Stimulated activated CD8-positive, alpha-beta memory T cell treated with anti-CD3 and anti-CD28 coated beads, Interleukin-7, amount 100 ng/mL, for 1 hour (primary cell): ENCODE measurements at regions not wholly inside any gene's neighbourhood (a gene's known extent, or its start where the extent isn't known, plus 50 kb on each side); places are given as distances from the start of the nearest gene placed in this dataset.

Experiments used
- DNase-seq, 2 donors: peaks; one replicate each; pipeline ENCODE4 v3.0.0-alpha.2; 2020; ENCODE audit warnings: low read depth in 2 of 2

DNA sequence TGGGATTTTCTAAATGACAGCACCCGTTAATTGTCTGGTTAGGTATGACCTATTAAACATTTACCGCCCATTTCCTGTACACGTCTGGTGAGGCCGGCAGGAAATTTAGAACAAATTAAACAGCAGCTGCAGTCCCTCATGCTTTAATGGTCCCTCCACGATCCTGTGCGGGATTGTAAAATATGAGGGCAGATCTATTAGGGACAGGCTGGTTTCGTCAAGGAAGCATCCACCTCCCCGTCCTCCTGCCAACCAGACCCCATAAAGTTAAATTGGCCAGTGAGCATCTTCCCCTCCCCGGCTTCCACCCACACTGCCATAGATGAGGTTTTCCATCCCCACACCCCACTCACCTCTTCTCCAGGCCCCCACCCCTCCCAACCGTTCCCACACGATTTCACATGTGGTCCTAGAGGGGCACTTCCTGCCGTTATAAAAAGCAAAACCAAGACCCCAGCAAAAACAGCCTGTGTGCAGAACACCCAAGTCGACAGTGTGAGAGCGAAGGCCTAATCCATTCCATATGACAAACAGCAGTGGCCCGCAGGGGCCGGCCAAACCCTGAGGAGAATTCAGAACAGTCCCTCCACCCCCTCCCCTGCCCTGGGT, 331.9 kb downstream of the FOXL1 start:
- no peak for DNase-seq

DNA sequence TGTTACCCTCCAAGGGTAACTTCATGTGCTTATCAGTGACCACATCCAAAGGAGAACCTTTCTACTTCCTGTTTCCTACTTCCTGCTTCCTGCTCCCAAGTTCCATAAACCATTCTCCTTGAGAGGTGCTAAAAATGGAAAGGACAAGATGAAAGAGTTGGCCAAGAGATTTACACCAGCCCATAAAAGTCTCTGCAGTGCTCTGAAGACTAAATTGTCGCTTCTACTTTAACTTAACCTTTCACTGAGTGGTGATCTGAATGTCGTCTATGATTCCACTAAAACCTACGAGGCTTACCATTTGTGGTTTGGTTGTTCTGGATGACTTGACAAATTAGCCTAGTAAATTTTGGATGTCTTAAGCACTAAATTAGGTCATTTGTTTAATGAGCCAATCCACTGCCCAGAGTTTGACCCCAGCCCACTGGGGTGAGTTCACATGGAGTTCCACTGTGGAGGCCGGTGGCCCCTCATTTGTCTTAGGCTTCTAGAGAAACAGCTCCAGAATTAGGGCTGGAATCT, 333.1 kb downstream of the FOXL1 start:
- no peak for DNase-seq

GRCh38 chr16:86913886-86914285, 335.5 kb downstream of the FOXL1 start:
- no peak for DNase-seq

DNA sequence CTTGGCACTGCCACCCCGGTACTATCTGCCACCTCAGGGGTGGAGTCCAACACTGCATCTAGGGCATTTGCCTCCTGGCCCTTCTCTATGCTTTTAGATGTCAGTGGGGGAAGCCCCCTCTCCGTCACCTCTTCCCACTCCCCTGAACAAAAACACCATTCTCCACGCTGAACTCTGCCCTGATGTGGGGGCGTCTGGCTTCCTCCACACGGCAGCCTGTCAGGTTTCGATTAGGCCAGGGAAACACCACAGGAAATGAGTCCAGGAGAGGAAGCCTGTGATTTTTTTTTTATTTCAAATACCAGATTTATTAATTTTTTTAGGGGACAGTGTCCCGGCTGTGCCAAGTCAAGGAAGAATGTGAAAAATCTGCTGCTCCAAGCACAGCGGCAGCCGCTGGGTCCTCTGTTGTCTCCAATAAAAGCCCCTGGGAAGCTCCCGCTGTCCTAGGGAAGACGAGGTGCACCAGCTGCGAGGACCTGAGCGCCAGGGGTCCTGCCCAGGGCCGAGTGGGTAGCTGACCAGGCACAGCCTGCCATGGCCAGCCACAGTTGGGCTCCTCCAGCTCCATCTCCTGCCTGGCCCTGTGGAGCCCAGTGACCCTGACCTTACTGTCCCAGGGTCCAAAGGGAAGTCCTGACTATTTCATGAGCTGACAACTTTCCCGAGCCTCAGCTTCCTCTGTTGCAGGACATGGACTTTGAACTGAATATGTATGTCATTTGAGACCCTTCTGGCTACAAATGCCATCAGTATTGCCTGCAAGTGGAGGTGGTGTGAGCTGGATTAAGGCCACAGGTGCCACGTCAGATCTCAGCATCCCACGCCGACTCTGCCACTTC, 336.7 kb downstream of the FOXL1 start:
- DNase-seq, result no peak

GRCh38 chr16:86917471-86918365, 339.4 kb downstream of the FOXL1 start:
- DNase-seq, result no peak

DNA sequence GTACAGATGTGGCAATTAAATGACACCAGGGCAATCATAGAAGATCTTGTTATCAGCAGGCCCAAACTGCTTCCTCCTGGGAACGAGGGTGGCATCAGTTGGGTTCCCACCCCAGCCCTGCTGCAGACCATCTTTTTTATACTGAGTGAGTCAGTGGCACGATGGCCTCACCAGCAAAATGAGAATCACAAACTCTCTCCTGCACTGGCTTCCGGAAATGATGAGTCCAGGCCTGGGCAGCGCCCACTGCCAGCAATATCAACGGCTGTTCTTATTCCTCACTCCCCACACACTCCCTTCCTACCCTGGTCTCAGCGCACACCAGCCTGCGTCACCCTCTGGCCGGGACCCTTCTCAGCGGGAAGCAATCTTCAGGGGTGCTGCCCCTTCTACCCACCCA, 340.3 kb downstream of the FOXL1 start:
- DNase-seq, result no peak

GRCh38 chr16:86919078-86919477, 340.7 kb downstream of the FOXL1 start:
- DNase-seq, result no peak

DNA sequence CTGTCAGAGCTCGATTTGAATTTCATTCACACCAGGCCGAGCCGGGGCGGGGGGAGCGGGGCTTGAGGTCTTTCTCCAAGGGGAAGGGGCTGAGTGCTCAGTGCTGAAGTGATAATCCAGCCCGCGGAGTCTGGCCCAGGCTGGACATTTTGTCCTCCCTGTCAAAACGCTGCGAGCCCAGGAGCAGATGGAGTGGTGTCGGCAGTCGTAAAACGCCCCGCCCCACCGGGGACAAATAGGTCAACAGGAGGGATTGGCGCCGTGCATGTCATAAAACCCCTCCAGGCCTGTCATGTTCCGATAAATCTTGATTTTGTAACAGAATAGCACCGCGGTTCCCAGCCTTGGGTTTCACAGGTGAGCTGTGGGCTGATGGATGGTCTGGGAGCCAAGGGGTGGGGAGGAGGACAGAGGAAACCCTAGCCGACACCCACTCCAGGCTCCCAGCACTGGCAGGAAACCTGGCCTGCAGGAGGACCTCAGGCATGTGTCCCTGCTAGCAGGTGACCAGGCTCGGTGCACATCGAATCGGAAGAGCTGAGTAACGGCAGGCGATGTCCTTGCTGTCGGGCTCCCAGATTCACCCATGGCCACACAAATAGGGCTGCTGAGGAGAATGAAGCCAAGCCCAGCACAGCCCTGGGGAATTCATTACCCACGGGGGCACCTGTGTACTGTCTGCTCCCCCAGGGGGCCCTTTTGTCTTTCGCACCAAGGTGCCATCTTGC, 341.4 kb downstream of the FOXL1 start:
- DNase-seq, result no peak

- DNase-seq, result no peak
Observed at GRCh38 chr16:86921289-86921688, 342.9 kb downstream of the FOXL1 start.

GRCh38 chr16:86922311-86922710, 344.0 kb downstream of the FOXL1 start:
- no peak for DNase-seq

DNA sequence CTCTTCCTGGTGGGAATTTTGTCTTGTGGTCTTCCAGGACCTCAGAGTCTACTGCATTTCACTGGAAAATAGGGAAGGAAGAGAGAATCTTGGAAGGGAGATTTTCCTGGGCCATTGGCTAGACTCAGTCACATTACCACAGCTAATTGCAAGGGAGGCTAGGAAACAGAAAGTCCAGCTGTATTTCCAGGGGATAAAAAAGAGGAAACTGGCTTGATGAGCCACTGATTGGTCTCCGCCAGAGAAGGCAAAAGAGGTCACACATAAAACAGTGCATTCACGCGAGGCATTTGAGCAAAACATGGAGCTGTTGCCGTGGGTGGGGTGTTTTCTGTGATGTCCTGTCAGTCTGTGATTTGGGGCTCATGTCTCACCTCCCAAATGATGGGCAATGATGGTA, 345.3 kb downstream of the FOXL1 start:
- DNase-seq, result no peak

GRCh38 chr16:86924537-86924936, 346.2 kb downstream of the FOXL1 start:
- DNase-seq, result no peak

DNA sequence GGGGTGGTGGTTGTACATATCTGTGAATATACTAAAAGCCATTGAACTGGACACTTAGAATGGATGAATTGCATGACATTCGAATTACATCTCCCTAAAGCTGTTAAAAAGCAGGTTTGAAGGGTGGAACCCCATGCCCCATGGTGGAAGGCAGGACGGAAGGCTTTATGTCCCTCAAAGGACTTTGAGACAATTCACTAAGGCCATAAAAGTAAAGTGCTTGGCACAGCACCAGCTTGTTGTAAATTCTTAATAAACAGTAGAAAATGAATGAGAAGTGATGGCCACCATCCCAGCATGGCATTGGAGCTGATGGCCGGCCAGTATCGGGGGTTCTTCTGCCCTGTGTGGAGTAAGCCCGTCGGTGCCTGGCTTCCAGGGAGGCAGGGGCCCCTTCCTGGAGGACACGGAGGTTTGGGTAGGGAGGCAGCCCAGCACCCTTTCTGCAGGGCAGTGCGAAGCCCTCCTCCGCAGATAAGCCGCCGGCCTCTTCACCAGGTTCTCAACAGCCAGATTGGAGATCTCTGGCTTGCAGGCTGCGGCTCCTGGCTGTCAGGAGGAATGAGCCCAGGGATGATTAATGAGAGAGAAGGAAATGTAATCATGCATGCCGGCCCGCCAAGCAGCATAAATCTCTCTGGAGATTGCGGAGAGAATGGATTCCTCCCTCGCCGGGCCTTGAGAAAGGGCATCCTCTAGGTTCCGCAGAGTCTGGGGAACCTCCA, 346.9 kb downstream of the FOXL1 start:
- DNase-seq, result no peak

DNA sequence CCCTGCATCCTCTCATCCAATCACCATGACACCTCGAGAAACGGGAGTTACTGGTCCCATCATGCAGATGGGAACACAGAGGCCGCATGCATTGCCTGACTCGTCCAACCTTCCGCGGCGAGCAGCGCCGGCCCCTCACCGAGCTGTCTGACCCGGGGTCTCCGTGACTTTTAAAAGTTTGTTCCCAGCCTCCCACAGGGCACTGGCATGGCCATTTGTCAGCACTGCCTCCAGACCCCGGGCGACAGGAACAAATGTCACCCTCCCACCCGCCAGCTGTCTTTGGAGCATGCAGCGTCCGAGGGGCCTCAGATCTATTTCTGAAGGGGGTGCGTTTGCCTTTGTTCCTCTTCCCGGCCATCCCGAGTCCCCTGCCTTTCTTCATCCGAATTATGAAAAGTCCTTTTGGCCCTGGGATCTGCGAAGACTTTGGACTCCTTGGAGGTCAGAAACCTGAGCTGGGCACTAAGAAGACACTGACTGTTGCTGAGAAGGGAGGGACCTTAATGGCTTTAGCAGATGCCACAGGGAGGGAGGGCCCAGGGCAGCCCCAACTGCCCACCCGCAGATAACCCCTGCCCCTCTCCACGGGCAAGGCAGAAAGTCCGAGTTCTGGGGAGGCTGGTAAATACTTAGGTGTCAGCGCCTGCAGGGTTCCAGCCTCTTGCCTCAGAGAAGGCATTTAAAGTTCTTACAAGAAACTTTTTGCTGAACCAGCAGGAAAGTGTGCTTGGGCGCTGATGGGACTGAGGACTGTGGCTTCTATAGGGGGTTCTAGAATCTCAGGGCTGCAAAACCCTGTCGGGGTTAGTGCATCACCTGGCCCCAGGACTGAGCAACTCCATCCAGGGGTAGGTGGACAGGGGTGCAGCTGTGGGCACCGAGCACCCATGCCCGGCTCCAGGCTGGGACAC, 348.1 kb downstream of the FOXL1 start:
- DNase-seq, result no peak

DNA sequence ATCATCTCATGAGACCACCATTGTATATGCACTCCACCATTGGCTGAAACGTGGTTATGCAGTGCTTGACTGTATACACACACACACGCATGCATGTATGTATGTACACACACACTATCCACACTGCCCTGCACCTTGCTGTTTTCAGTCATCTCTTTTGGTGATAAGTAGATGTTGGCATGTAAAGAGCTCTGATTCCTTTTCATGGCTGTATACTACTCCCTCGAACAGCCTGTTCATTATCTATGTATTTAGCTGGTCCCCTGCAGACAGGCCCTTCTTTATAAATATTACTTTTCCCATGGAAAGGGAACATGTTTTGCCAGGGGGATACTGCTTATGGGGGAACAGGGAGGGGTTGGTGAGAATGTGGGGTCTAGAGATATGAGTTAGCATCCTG, 349.4 kb downstream of the FOXL1 start:
- no peak for DNase-seq

GRCh38 chr16:86928523-86929011, 350.2 kb downstream of the FOXL1 start:
- DNase-seq, result no peak

- no peak for DNase-seq
Observed at GRCh38 chr16:86929057-86929871, 350.9 kb downstream of the FOXL1 start.

DNA sequence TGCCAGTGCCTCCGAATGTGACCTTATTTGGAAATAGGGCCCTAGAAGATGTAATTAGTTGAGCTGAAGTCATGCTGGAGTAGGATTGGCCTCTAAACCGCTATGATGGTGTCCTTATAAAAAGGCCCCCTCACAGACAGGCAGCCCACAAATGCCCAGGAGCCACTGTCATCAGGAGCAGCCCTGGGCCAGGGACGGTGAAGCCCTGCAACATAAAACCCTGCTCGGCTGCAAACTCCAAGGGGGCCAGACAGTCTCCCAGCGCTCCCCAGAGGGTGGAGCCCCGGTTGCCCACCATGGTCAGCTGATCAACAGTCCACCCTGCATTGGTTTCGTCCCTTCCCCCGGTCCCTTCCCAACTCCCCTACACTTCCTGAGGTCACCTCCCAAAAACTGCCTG, 351.7 kb downstream of the FOXL1 start:
- DNase-seq, result no peak
